H7 (cell line): ENCODE measurements at regions not wholly inside any gene's neighbourhood (a gene's known extent, or its start where the extent isn't known, plus 50 kb on each side); places are given as distances from the start of the nearest gene placed in this dataset.
A peak's percentile ranks its signal among the peaks of the same experiment; 100 is the strongest.

ENCODE experiments used
- DNase-seq: peaks from one replicate; pipeline ENCODE4 v3.0.0; 2012
- H3K27me3 ChIP-seq: 2 replicates; pipeline ENCODE4 v1.6.0; 2011; ENCODE audit warnings: mild to moderate bottlenecking, low read length; ENCODE audit not compliant: control insufficient read depth, insufficient read depth
- H3K36me3 ChIP-seq: replicated peaks from 2 replicates; pipeline ENCODE4 v1.5.1; 2011; ENCODE audit warnings: low read length; ENCODE audit not compliant: control insufficient read depth, insufficient read depth
- H3K4me3 ChIP-seq: 2 replicates; pipeline ENCODE4 v1.5.1; 2011; ENCODE audit warnings: low read depth, mild to moderate bottlenecking, control low read depth, low read length, moderate library complexity; ENCODE audit not compliant: insufficient read depth

- Histone ChIP-seq H3K36me3 (no peaks in the 10 kb centered on the region), H3K4me3 (no peak overlapping the region), H3K27me3 (no peaks in the 10 kb centered on the region)
- DNase-seq = no peak
Measured at GRCh38 chr6:159466926-159467325, 226.1 kb downstream of the SOD2 start.

DNA sequence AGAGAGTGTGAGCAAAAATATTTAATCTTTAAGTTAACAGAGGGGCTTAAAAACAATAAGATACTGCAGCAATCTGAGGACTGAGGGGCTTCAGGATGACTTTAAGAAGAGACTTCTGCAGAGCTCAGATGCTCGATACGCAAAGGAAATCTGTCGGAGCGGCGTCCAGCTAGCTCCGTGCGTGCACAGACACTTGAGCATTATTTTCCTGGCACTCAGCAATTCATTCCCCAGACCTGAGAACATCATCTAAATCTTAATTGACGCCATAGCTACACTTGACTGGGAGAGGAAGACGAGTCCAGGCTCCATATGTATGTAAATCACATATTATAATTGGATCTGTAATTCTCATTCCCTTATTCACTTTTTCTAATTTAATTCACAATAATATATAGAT, 228.2 kb downstream of the SOD2 start:
- DNase-seq = no peak
- Histone ChIP-seq H3K4me3 (no peak overlapping the region), H3K27me3 (no peaks in the 10 kb centered on the region), H3K36me3 (no peaks in the 10 kb centered on the region)

GRCh38 chr6:159463119-159463829, 229.8 kb downstream of the SOD2 start:
- no peaks in the 10 kb centered on the region for H3K27me3 ChIP-seq
- H3K36me3 ChIP-seq = no peaks in the 10 kb centered on the region
- H3K4me3 ChIP-seq = no peak overlapping the region
- peak; percentile 32 for DNase-seq

- no peak for DNase-seq
- H3K27me3 ChIP-seq = no peaks in the 10 kb centered on the region
- no peaks in the 10 kb centered on the region for H3K36me3 ChIP-seq
- H3K4me3 ChIP-seq = no peak overlapping the region
Measured at GRCh38 chr6:159462431-159462830, 230.6 kb downstream of the SOD2 start.

GRCh38 chr6:159461998-159462397, 231.0 kb downstream of the SOD2 start:
- no peak for DNase-seq
- no peak overlapping the region for H3K4me3 ChIP-seq

GRCh38 chr6:159461266-159461665, 231.8 kb downstream of the SOD2 start:
- DNase-seq = no peak
- Histone ChIP-seq H3K4me3 (no peak overlapping the region), H3K36me3 (no peaks in the 10 kb centered on the region), H3K27me3 (no peaks in the 10 kb centered on the region)

More at GRCh38 chr6:159461998-159462397, 231.0 kb downstream of the SOD2 start:
- Histone ChIP-seq H3K36me3 (no peaks in the 10 kb centered on the region), H3K27me3 (no peaks in the 10 kb centered on the region)

DNA sequence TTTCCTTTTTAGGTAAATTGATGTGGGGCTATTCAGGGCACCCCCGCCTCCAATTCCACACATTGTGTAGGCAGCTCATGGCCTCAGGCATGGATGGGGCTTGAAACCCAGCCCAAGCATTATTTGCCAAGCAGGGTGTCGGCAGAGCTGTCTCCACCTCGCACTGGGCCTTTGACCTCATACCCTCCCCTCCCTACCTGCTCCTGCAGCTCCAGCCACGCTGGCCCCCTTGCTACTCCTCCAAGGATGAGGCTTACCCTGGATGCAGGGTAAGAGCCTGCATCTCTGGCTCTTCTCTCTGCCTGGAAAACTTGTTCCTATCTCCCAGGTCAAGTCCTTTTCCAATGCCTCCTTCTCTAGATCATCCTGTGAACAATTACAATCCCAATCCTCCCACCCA, 232.6 kb downstream of the SOD2 start:
- H3K27me3 ChIP-seq = no peaks in the 10 kb centered on the region
- DNase-seq = no peak
- no peak overlapping the region for H3K4me3 ChIP-seq
- no peaks in the 10 kb centered on the region for H3K36me3 ChIP-seq

DNA sequence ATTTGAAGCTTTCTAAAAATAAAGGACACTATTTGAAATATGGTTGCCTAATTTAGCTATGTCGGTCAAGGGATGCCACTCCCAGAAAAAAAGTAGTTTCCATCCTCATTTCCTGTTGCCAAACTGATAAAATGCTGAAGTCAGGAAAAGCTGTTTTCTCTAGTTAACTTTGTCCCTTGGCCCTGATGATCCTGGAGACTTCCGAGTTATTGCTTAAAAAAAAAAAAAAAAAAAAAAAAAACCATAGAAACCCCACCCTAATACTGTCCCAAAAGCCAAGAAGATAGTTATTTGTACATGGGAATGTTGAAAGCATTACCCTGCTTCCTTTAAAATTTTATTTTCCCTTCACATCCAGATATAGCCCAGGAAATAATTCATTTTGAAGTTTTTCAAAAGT, 236.7 kb downstream of the SOD2 start:
- DNase-seq = no peak
- Histone ChIP-seq H3K27me3 (no peaks in the 10 kb centered on the region), H3K36me3 (no peaks in the 10 kb centered on the region), H3K4me3 (no peak overlapping the region)

- no peaks in the 10 kb centered on the region for H3K36me3 ChIP-seq
- H3K4me3 ChIP-seq = no peak overlapping the region
- H3K27me3 ChIP-seq = no peaks in the 10 kb centered on the region
- DNase-seq = no peak
Measured at GRCh38 chr6:159455700-159456274, 237.3 kb downstream of the SOD2 start.

- DNase-seq = no peak
- no peaks in the 10 kb centered on the region for H3K36me3 ChIP-seq
- no peaks in the 10 kb centered on the region for H3K27me3 ChIP-seq
- H3K4me3 ChIP-seq = no peak overlapping the region
Measured at GRCh38 chr6:159450815-159451465, 242.1 kb downstream of the SOD2 start.

DNA sequence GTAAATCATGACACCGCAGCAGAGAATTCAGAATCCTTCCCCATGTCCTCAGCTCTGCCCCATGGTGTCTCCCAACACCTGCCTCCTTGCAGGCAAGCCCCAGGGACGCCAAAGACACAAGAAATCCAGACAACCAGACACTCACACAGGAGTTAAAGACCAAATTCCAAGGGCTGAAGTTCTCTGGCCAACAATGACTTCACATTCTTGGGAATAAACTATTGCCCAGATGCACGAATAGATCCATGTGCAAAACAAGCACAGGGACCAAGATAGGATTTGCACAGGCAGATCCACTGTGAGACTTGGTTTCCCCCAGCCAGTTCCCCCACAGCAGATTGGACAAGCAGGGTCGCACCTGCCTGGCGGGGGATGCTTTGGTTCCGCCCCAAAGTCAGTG, 246.7 kb downstream of the SOD2 start:
- no peak overlapping the region for H3K4me3 ChIP-seq
- H3K36me3 ChIP-seq = no peaks in the 10 kb centered on the region
- no peaks in the 10 kb centered on the region for H3K27me3 ChIP-seq
- DNase-seq = no peak

GRCh38 chr6:159445351-159445750, 247.7 kb downstream of the SOD2 start:
- no peak for DNase-seq
- H3K4me3 ChIP-seq = no peak overlapping the region
- no peaks in the 10 kb centered on the region for H3K36me3 ChIP-seq
- no peaks in the 10 kb centered on the region for H3K27me3 ChIP-seq

GRCh38 chr6:159444056-159444760, 248.8 kb downstream of the SOD2 start:
- Histone ChIP-seq H3K4me3 (no peak overlapping the region), H3K36me3 (no peaks in the 10 kb centered on the region), H3K27me3 (no peaks in the 10 kb centered on the region)
- no peak for DNase-seq

- Histone ChIP-seq H3K4me3 (no peak overlapping the region), H3K27me3 (no peaks in the 10 kb centered on the region), H3K36me3 (no peaks in the 10 kb centered on the region)
- no peak for DNase-seq
Measured at GRCh38 chr6:159443417-159443920, 249.6 kb downstream of the SOD2 start.

DNA sequence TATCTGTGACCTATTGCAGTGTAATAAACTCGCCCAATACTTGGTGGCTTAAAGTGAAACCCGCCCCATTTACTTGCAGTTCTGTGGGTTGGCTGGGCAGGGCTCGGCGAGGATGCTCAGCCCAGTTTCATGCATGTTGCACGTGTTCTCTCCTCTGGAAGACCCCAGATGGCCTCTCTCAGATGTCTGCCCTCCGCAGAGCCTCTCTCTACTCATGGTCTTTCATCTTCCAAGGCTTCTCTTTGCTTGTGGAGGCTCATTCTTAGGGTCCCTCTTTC, 251.4 kb downstream of the SOD2 start:
- no peak for DNase-seq
- Histone ChIP-seq H3K4me3 (no peak overlapping the region), H3K36me3 (no peaks in the 10 kb centered on the region)

More for the DNA sequence above, 251.4 kb downstream of the SOD2 start:
- no peaks in the 10 kb centered on the region for H3K27me3 ChIP-seq
